HepG2 (cell line): ENCODE measurements at regions not wholly inside any gene's neighbourhood (a gene's known extent, or its start where the extent isn't known, plus 50 kb on each side); places are given as distances from the start of the nearest gene placed in this dataset.

Experiments used
- ARNT2 ChIP-seq: sonication (generic); formaldehyde crosslinking; IDR thresholded peaks from 2 replicates; pipeline ENCODE4 v1.8.0; 2022; ENCODE audit warnings: mild to moderate bottlenecking, low read depth, missing genetic modification reagents, moderate library complexity
- GATAD2A ChIP-seq: IDR thresholded peaks from 2 replicates; pipeline ENCODE4 v1.6.1; 2016
- SMAD1 ChIP-seq: sonication (generic); formaldehyde crosslinking; IDR thresholded peaks from 2 replicates; pipeline ENCODE4 v1.4.0; 2020; ENCODE audit warnings: missing genetic modification reagents, low read depth, mild to moderate bottlenecking, borderline replicate concordance
- TFDP1 ChIP-seq: IDR thresholded peaks from 2 replicates; pipeline ENCODE4 v1.6.1; 2016; ENCODE audit warnings: missing compliant biosample characterization, missing genetic modification reagents, borderline replicate concordance
- ZFX ChIP-seq: sonication (generic); formaldehyde crosslinking; IDR thresholded peaks from 2 replicates; pipeline ENCODE4 v1.4.0; 2020; ENCODE audit warnings: mild to moderate bottlenecking, low read depth, missing genetic modification reagents, moderate library complexity
- ZHX1 ChIP-seq: sonication (generic); formaldehyde crosslinking; IDR thresholded peaks from 2 replicates; pipeline ENCODE4 v1.8.1; 2022; ENCODE audit warnings: low read depth, mild to moderate bottlenecking, missing genetic modification reagents
- ZNF124 ChIP-seq: sonication (generic); formaldehyde crosslinking; IDR thresholded peaks from 2 replicates; pipeline ENCODE4 v1.4.0; 2020; ENCODE audit warnings: missing genetic modification reagents
- ZNF143 ChIP-seq: sonication (generic); formaldehyde crosslinking; IDR thresholded peaks from 2 replicates; pipeline ENCODE4 v1.4.0; 2020; ENCODE audit warnings: missing genetic modification reagents
- TF ChIP-seq, protein P1 (sequence below): sonication (generic); formaldehyde crosslinking; IDR thresholded peaks from 2 replicates; pipeline ENCODE4 v1.8.1; 2023; ENCODE audit warnings: mild to moderate bottlenecking, missing genetic modification reagents

- TF ChIP-seq, protein P1, sequence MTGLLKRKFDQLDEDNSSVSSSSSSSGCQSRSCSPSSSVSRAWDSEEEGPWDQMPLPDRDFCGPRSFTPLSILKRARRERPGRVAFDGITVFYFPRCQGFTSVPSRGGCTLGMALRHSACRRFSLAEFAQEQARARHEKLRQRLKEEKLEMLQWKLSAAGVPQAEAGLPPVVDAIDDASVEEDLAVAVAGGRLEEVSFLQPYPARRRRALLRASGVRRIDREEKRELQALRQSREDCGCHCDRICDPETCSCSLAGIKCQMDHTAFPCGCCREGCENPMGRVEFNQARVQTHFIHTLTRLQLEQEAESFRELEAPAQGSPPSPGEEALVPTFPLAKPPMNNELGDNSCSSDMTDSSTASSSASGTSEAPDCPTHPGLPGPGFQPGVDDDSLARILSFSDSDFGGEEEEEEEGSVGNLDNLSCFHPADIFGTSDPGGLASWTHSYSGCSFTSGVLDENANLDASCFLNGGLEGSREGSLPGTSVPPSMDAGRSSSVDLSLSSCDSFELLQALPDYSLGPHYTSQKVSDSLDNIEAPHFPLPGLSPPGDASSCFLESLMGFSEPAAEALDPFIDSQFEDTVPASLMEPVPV (CRISPR knock-in tag) = no peak
- TF ChIP-seq ZNF143 (no peak), ARNT2 (CRISPR knock-in tag) (no peak), SMAD1 (CRISPR knock-in tag) (no peak), GATAD2A (CRISPR knock-in tag) (no peak), TFDP1 (CRISPR knock-in tag) (no peak), ZFX (no peak), ZNF124 (CRISPR knock-in tag) (no peak), ZHX1 (no peak)
Observed at GRCh38 chr20:57869951-57870315, 160.1 kb upstream of the PMEPA1 start.
